ENCODE measurements at regions not wholly inside any gene's neighbourhood (a gene's known extent, or its start where the extent isn't known, plus 50 kb on each side); places are given as distances from the start of the nearest gene placed in this dataset.

DNA sequence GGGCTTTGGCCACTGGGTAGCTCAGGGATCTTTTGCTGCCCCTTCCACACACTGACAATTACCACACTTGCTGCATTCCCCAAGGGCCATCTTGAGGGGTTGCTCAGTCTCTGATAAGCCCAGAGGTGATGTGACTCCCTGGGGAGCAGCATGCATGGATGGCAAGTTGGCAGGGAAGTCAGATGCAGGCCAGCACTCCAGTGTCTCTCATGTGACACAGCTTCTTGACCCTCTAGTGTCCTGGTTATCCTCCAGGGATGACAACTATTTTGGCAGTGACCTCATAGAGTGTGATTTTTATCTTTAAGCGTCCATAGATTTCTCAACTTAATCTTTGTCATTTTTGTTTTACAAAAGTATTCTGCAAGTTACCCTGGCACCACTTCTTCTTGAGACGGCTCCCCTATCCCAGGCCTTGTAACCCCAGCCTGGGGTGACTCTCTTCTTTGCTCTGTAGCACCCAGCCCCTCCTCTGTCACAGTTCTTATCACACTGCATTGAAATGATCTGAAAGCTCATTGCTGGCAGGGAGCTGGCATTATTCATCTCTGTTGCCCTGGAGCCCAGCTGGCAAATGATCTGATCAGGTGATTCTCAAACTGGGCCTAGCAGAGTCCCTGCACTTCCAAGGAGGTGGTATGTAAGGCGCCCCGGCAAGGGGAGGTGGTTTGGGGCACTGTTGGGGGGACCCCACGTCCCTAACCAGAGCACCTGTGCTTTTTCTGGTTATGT is 72.6 kb downstream of the TENT5C start:
- no peak for DNase-seq (ENCODE audit: low read depth in 1 of 2, low spot score in 1 of 2)

- no peak for DNase-seq (ENCODE audit: low read depth in 1 of 2, low spot score in 1 of 2)
Measured at GRCh38 chr1:117679299-117679698, 73.5 kb downstream of the TENT5C start.

DNA sequence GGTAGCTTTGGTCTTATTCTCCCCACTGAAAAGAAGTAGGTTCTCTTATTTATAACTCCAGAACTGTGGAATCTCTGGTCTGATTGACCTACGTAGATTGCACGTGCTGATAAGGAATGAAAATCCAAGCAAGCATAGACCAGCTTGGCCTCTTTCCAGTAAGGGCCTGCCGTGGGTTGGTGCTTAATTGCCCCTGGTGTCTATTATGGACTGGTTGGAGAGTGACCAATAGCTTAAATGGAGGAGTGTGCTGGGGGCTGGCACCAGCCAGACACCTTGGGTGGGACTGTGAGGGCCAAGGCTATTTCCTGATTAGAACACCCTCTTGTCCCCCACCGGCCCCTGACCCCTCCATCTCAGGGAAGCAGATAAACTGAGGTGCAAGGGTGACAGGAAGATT is 74.0 kb downstream of the TENT5C start:
- DNase-seq (ENCODE audit: low read depth in 1 of 2, low spot score in 1 of 2) = no peak

DNA sequence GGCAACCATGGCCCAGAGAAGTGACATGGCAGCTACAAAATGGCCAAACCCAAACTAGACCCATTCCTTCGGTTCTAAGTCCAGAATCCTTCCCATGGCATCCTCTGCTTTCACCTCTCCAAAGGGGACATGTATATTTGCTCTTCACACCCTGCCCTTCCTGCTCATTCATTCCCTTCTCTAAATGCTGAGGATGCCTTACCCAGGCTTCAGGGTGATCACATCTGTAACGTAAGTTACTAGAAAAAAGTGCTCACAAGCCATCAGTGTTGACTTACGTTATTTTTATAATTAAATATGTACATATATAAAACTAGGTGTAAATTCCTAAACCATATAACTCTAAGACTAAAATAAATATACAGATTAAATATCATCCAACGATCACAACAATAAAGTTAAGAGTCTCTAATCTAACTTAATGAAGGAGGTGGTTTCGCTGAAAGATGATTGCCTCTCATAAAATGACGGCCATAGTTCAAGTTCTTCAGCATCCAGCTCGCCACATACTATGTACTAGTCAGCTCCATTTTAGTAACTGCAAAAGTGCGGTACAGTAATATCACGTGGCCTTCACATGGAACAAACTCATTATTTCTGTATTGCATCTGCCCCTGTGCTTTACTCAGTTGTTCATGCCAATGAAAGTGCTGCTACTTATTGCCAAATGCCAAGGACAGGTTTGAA is 74.6 kb downstream of the TENT5C start:
- DNase-seq (ENCODE audit: low read depth in 1 of 2, low spot score in 1 of 2) = no peak

DNA sequence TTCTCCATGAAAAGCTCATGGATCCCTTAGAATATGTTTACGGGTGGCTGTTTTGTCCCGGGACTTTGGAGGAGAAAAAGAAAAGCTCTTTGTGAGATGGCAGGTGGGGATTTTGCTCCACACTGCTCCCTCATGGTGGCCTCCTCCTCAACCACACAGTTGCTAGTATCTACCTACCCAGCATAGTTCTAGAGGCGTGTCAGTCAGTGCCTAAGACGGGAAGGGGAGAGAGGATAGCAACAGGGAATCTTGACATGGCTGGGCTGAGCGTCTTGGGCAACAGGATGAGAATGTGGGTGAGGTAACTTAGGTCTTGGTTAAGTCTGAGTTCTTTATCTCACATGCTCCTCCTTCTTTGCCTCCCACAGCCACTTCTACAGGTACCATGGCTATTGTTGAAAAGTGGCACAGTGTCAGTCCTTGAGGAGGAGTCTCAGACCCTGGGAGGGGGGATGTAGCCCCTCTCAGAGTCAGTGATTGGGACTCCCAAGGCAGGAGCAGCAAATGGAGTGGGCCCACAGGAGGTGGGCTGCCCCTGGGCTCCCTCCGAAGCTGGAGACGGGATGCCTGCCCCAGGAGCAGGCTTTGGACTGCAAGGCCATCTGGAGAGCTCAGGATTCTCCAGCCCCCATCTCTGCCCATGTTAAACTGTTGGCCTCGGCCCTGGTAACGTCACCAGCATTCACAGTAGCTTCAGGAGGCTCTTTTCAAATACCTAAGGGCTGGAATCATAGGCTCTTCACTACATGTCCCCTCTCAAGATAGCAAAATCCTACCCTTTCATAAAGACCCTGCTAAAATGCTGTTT is 75.4 kb downstream of the TENT5C start:
- no peak for DNase-seq (ENCODE audit: low read depth in 1 of 2, low spot score in 1 of 2)

GRCh38 chr1:117681901-117682250 is 76.0 kb downstream of the TENT5C start:
- DNase-seq (ENCODE audit: low read depth in 1 of 2, low spot score in 1 of 2) = no peak

GRCh38 chr1:117682372-117682771 is 76.5 kb downstream of the TENT5C start:
- no peak for DNase-seq (ENCODE audit: low read depth in 1 of 2, low spot score in 1 of 2)

- DNase-seq (ENCODE audit: low read depth in 1 of 2, low spot score in 1 of 2) = no peak
Measured at GRCh38 chr1:117683571-117684285, 77.9 kb downstream of the TENT5C start.

DNA sequence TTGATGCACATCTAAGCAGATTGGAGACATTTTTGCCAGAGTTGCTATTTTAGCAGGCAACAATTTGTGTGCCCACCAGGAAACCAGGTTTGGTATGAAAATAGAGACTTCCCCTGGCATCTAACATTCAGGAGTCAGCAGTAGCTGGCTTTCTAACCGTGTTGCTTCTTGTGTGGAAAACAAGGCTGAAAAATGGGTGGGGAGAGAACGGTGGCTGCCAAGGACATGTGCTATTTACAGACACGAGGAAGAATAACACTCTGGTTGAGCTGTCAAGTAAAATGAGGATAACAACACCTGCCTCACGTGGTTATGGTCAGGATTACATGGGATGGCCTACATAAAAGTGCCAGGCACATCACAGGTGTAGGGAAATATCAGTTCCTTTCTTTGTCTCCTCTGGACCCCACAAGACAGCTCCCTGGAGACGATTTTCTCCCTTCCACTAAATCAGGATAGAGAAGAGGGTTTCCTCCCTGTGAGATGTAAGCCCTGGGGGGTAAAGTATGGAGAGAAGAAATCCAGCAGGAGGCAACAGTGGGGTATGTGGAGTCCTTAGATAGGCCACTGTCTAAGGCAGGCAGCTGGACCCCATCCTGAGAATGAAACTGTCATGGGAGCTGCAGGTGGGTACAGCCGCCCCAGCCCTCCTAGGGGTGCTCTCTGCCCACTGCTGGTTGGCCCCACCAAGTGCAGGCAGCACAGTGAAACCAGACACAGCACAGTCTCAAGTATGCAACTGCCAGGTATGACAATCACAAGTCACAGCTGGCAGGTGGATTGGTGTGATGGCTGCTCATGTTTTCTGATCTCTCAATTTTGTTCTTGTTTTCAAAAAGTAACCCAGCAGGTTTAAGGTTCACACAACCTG is 80.3 kb downstream of the TENT5C start:
- no peak for DNase-seq (ENCODE audit: low read depth in 1 of 2, low spot score in 1 of 2)

GRCh38 chr1:117686907-117687306 is 81.1 kb downstream of the TENT5C start:
- DNase-seq (ENCODE audit: low read depth in 1 of 2, low spot score in 1 of 2) = no peak

GRCh38 chr1:117689997-117690625 is 84.3 kb downstream of the TENT5C start:
- no peak for DNase-seq (ENCODE audit: low read depth in 1 of 2, low spot score in 1 of 2)

DNA sequence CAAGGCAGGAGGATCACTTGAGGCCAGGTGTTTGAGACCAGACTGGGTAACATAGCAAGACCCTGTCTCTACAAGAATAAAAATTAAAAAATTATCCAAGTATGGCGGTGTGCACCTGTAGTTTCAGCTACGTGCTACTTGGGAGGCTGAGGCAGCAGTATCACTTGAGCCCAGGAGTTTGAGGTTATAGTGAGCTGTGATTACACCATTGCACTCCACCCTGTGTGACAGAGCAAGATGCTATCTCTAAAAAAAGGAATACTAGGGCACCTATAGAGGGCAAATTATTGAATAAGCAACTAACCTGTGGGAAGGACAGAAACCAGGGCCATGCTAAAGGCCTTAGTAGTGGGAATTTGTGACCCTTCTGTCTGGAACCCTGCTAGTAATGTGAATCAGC is 86.1 kb downstream of the TENT5C start:
- no peak for DNase-seq (ENCODE audit: low read depth in 1 of 2, low spot score in 1 of 2)

DNA sequence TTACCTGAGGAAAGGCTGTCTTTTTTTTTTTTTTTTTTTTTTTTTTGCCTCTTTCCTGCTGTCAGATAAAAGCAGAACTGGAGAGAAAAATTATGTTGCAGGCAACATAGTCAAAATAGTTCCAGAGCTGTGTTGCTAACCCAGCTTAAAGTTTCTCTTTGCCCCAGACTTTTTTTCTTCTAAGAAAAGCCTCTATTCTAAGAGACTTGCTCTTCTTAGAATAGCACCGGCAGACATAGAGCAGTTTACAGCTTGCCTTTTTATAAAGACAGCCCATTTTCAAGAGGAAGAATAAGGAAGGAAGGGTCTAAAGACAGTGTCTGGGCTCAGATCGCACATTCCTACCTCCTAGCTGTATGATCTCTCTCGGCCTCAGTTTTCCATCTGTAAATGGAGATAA is 88.7 kb downstream of the TENT5C start:
- no peak for DNase-seq (ENCODE audit: low read depth in 1 of 2, low spot score in 1 of 2)

DNA sequence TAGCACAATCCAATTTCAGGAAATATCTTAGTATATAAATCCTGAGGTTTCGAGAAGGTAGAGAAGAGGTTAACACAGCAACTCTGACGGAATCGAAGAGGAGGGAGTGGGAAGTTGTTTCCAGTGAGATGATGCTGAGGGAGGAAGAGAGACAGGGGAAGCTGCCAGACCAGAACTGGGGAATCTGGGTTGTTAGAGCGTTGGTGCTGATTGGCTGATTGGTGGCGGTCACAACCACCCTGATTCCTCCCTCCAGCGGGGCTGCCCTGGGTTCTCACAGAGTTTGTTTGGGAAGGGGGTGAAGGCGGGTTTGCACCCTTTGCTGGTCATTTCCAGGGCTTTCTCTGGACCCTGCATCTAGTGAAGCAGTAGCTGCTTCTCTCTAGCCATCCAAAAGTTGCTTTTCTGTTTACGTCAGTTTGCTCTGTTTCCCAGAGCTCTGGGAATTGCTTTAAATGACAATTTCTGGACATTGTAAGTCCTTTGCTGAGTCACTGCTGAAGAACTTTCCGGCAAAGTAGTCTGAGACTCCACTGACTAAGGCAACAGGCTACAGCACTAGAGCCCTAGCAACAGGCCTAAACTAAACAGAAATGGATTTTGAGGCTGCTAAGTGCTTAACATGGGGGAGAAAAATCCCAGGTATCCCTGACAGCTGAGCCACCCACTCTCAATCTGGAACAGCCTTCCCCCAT is 90.1 kb downstream of the TENT5C start:
- DNase-seq (ENCODE audit: low read depth in 1 of 2, low spot score in 1 of 2) = no peak

GRCh38 chr1:117696561-117696960 is 90.7 kb downstream of the TENT5C start:
- DNase-seq (ENCODE audit: low read depth in 1 of 2, low spot score in 1 of 2) = no peak

DNA sequence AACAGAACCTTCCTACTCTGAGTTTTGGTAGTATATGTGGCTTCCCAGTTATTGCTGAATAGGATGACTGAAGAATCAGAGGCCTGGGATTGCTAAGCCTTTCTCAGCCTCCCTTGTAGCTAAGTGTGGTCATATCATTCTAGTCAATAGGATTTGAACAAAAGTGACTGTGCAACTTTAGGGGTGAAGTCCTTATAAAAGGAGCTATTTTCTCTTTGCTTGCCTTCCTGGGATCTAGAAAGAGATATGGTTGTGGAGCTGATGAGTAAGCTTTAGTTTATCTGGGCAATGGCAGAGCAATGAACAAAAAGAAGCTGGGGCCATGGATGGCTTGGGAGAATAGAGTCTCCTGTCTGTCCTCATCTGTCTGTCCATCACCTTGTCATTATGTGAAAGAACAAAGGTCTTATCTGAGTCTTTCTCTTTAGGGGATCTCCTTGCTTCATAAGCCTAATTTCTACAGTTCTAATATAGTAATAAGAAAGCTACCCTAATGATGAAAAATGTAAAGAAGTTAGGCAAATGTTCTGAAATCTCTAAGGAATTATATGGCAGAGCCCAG is 91.5 kb downstream of the TENT5C start:
- no peak for DNase-seq (ENCODE audit: low read depth in 1 of 2, low spot score in 1 of 2)

- no peak for DNase-seq (ENCODE audit: low read depth in 1 of 2, low spot score in 1 of 2)
Measured at GRCh38 chr1:117698398-117699160, 92.7 kb downstream of the TENT5C start.

DNA sequence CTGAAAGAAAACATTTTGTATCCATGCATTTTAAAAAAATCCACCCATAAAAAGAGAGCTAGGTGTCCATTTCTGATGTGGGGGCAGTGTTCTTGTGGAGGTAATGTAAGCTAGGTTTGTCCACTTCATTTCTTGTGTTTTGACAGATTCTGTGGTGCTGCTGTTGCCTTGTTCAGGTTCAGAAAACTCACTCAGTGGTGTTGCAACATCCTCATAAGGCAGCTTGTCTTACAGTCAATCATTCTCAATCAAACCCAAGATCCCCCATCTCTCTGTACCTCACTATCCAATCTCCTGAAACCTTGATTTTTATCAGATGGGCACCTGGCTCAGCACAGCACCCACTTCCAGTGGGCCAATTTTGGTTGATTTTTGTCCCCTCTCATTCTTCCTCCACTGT is 94.1 kb downstream of the TENT5C start:
- DNase-seq (ENCODE audit: low read depth in 1 of 2, low spot score in 1 of 2) = no peak
